Nephron (organoid): ENCODE measurements at regions not wholly inside any gene's neighbourhood (a gene's known extent, or its start where the extent isn't known, plus 50 kb on each side); places are given as distances from the start of the nearest gene placed in this dataset.

Experiments
- H3K27ac Mint-ChIP-seq, 3 experiments: 2 replicates each; pipeline ENCODE4 v1.8.0; 2020; ENCODE audit warnings: mixed read lengths in 3 of 3, mild to moderate bottlenecking in 2 of 3, moderate library complexity in 1 of 3
- H3K27me3 Mint-ChIP-seq: 2 replicates; pipeline ENCODE4 v1.8.0; 2021; ENCODE audit warnings: low read depth, mild to moderate bottlenecking, moderate library complexity, mixed read lengths
- H3K36me3 Mint-ChIP-seq: 2 replicates; pipeline ENCODE4 v1.8.0; 2020; ENCODE audit warnings: low read depth, mixed read lengths
- H3K4me1 Mint-ChIP-seq: 2 replicates; pipeline ENCODE4 v1.8.0; 2020; ENCODE audit warnings: mixed read lengths
- H3K4me3 Mint-ChIP-seq, 3 experiments: 2 replicates each; pipeline ENCODE4 v1.8.0; 2020; ENCODE audit warnings: mild to moderate bottlenecking in 3 of 3, mixed read lengths in 3 of 3, moderate library complexity in 2 of 3
- H3K9me3 Mint-ChIP-seq: 2 replicates; pipeline ENCODE4 v1.8.0; 2020; ENCODE audit warnings: mixed read lengths
- CTCF ChIP-seq, 3 experiments: fragments of 200-600 bp; sonication (generic); IDR thresholded peaks; one replicate each; pipeline ENCODE4 v1.5.0; 2021; ENCODE audit warnings: antibody characterized with exemption in 3 of 3; ENCODE audit not compliant: unreplicated experiment in 3 of 3

- no peak overlapping the region for H3K27ac Mint-ChIP-seq
- no peaks in the 10 kb centered on the region for H3K9me3 Mint-ChIP-seq
- peaks cover 11% of the 10 kb centered on the region for H3K4me1 Mint-ChIP-seq
- H3K4me3 Mint-ChIP-seq: no peak overlapping the region
- no peaks in the 10 kb centered on the region for H3K36me3 Mint-ChIP-seq
- peaks cover 10% of the 10 kb centered on the region for H3K27me3 Mint-ChIP-seq
- TF ChIP-seq CTCF (IDR thresholded peaks at IDR 0.05; ENCODE audit: unreplicated experiment in 3 of 3): no peak
Observed at GRCh38 chr13:97621631-97622030, 187.7 kb downstream of the RAP2A start.

GRCh38 chr13:97627566-97627965 is 193.6 kb downstream of the RAP2A start:
- Mint-ChIP-seq H3K27me3 (peaks cover 14% of the 10 kb centered on the region), H3K27ac (peak overlapping the region; percentile 1 to 68 (median 42)), H3K4me3 (peak overlapping the region in 1 of 3 experiments; percentile 6), H3K4me1 (peaks cover 30% of the 10 kb centered on the region), H3K9me3 (peaks cover 14% of the 10 kb centered on the region), H3K36me3 (no peaks in the 10 kb centered on the region)
- TF ChIP-seq CTCF (IDR thresholded peaks at IDR 0.05; ENCODE audit: unreplicated experiment in 3 of 3): no peak

- H3K27ac Mint-ChIP-seq: no peak overlapping the region
- H3K36me3 Mint-ChIP-seq: no peaks in the 10 kb centered on the region
- no peak overlapping the region for H3K4me3 Mint-ChIP-seq
- peaks cover 26% of the 10 kb centered on the region for H3K4me1 Mint-ChIP-seq
- peaks cover 26% of the 10 kb centered on the region for H3K9me3 Mint-ChIP-seq
- peaks cover 13% of the 10 kb centered on the region for H3K27me3 Mint-ChIP-seq
- no peak for TF ChIP-seq CTCF (IDR thresholded peaks at IDR 0.05; ENCODE audit: unreplicated experiment in 3 of 3)
Observed at GRCh38 chr13:97629601-97630272, 195.8 kb downstream of the RAP2A start.

- H3K36me3 Mint-ChIP-seq: no peaks in the 10 kb centered on the region
- no peak overlapping the region for H3K4me3 Mint-ChIP-seq
- no peak overlapping the region for H3K27ac Mint-ChIP-seq
- H3K9me3 Mint-ChIP-seq: peaks cover 26% of the 10 kb centered on the region
- peaks cover 26% of the 10 kb centered on the region for H3K4me1 Mint-ChIP-seq
- no peak for TF ChIP-seq CTCF (IDR thresholded peaks at IDR 0.05; ENCODE audit: unreplicated experiment in 3 of 3)
- peaks cover 7% of the 10 kb centered on the region for H3K27me3 Mint-ChIP-seq
Observed at GRCh38 chr13:97630725-97631124, 196.8 kb downstream of the RAP2A start.

GRCh38 chr13:97631158-97631557 is 197.2 kb downstream of the RAP2A start:
- Mint-ChIP-seq H3K27me3 (peaks cover 7% of the 10 kb centered on the region), H3K27ac (no peak overlapping the region), H3K4me3 (no peak overlapping the region), H3K36me3 (no peaks in the 10 kb centered on the region), H3K9me3 (peaks cover 26% of the 10 kb centered on the region), H3K4me1 (peaks cover 24% of the 10 kb centered on the region)
- TF ChIP-seq CTCF (IDR thresholded peaks at IDR 0.05; ENCODE audit: unreplicated experiment in 3 of 3): no peak

GRCh38 chr13:97639236-97639635 is 205.3 kb downstream of the RAP2A start:
- H3K4me3 Mint-ChIP-seq: no peak overlapping the region
- H3K9me3 Mint-ChIP-seq: peaks cover 2% of the 10 kb centered on the region
- no peaks in the 10 kb centered on the region for H3K36me3 Mint-ChIP-seq
- H3K27me3 Mint-ChIP-seq: no peaks in the 10 kb centered on the region
- H3K4me1 Mint-ChIP-seq: no peaks in the 10 kb centered on the region
- no peak overlapping the region for H3K27ac Mint-ChIP-seq
- no peak for TF ChIP-seq CTCF (IDR thresholded peaks at IDR 0.05; ENCODE audit: unreplicated experiment in 3 of 3)
